Common myeloid progenitor, CD34-positive (primary cell): ENCODE measurements at regions not wholly inside any gene's neighbourhood (a gene's known extent, or its start where the extent isn't known, plus 50 kb on each side); places are given as distances from the start of the nearest gene placed in this dataset.

Experiments
- CTCF ChIA-PET: fragments of 350-600 bp; sonication (Branson Sonifier 250); formaldehyde crosslinking; loops from one replicate; lab custom pipeline; 2021; ENCODE audit warnings: antibody characterized with exemption; lab: Charles Lee
- POLR2A ChIA-PET: fragments of 350-600 bp; sonication (Branson Sonifier 250); formaldehyde crosslinking; loops from one replicate; lab custom pipeline; 2021; ENCODE audit warnings: antibody characterized with exemption; lab: Charles Lee
- DNase-seq, 3 donors: peaks; one replicate each; pipeline versions ENCODE4 v3.0.0 to v3.0.0-alpha.2; 2013
- H3K27ac ChIP-seq, 2 experiments: 1 replicate in 1 of 2; 2 replicates in 1 of 2; pipeline ENCODE4 v1.7.0; 2013; ENCODE audit warnings: inconsistent platforms in 2 of 2, low read length in 2 of 2, mild to moderate bottlenecking in 2 of 2, low read depth in 1 of 2, moderate library complexity in 1 of 2; ENCODE audit not compliant: severe bottlenecking in 2 of 2, insufficient read depth in 1 of 2, poor library complexity in 1 of 2
- H3K27me3 ChIP-seq, 5 experiments: replicated peaks in 2 of 5; 1 replicate in 3 of 5; 2 replicates in 2 of 5; pipeline versions ENCODE4 v1.6.1 to v1.7.0; 2013; ENCODE audit warnings: low read length in 4 of 5, mild to moderate bottlenecking in 2 of 5, moderate library complexity in 2 of 5, inconsistent platforms in 1 of 5; ENCODE audit not compliant: insufficient read depth in 5 of 5, control insufficient read depth in 4 of 5
- H3K36me3 ChIP-seq, 4 experiments: 1 replicate in 2 of 4; 2 replicates in 2 of 4; pipeline versions ENCODE4 v1.6.1 to v1.7.0; 2013; ENCODE audit warnings: low read length in 3 of 4, control low read depth in 1 of 4, mild to moderate bottlenecking in 1 of 4; ENCODE audit not compliant: control insufficient read depth in 4 of 4, insufficient read depth in 4 of 4
- H3K4me1 ChIP-seq, 4 experiments: 1 replicate in 3 of 4; 2 replicates in 1 of 4; pipeline versions ENCODE4 v1.6.1 to v1.7.1; 2013; ENCODE audit warnings: low read length in 3 of 4, mild to moderate bottlenecking in 3 of 4, control low read depth in 1 of 4, inconsistent platforms in 1 of 4, moderate library complexity in 1 of 4; ENCODE audit not compliant: control insufficient read depth in 4 of 4, insufficient read depth in 4 of 4; ENCODE audit errors: control extremely low read depth in 1 of 4
- H3K4me3 ChIP-seq, 7 experiments: 1 replicate in 4 of 7; 2 replicates in 3 of 7; pipeline versions ENCODE4 v1.5.1 to v1.7.0; 2013; ENCODE audit warnings: mild to moderate bottlenecking in 7 of 7, low read length in 6 of 7, moderate library complexity in 6 of 7, inconsistent platforms in 2 of 7, low read depth in 2 of 7, control low read depth in 1 of 7; ENCODE audit not compliant: insufficient read depth in 4 of 7, control insufficient read depth in 1 of 7; ENCODE audit errors: extremely low read depth in 1 of 7
- H3K9me3 ChIP-seq, 5 experiments: 1 replicate in 4 of 5; 2 replicates in 1 of 5; pipeline versions ENCODE4 v1.6.1 to v1.7.1; 2013; ENCODE audit warnings: low read length in 4 of 5, mild to moderate bottlenecking in 2 of 5, inconsistent platforms in 1 of 5, low read depth in 1 of 5, moderate library complexity in 1 of 5; ENCODE audit not compliant: control insufficient read depth in 4 of 5, insufficient read depth in 2 of 5; ENCODE audit errors: control extremely low read depth in 1 of 5
- WGBS: methylation state at CpG from one replicate; pipeline ENCODE4 v1.1.5; 2013; ENCODE audit not compliant: insufficient coverage; 5-methylcytosine and 5-hydroxymethylcytosine counted together

GRCh38 chr6:19444041-19444440 is 393.1 kb upstream of the ID4 start:
- Histone ChIP-seq H3K36me3 (no peaks in the 10 kb centered on the region), H3K27me3 (no peaks in the 10 kb centered on the region), H3K9me3 (peaks cover 0 to 2% (median 0%) of the 10 kb centered on the region in 5 experiments), H3K4me3 (no peak overlapping the region), H3K27ac (no peak overlapping the region), H3K4me1 (no peaks in the 10 kb centered on the region)
- ChIA-PET CTCF (no interaction called here), POLR2A (no interaction called here)
- DNase-seq: no peak
- WGBS: 86% methylated on average over 2 of the region's 4 CpGs

GRCh38 chr6:19444481-19444880 is 392.7 kb upstream of the ID4 start:
- no peak overlapping the region for H3K4me3 ChIP-seq
- H3K9me3 ChIP-seq: peaks cover 0 to 2% (median 0%) of the 10 kb centered on the region in 5 experiments
- 100% methylated on average over 1 of the region's 1 CpG for WGBS
- no peaks in the 10 kb centered on the region for H3K27me3 ChIP-seq
- no peak overlapping the region for H3K27ac ChIP-seq
- H3K4me1 ChIP-seq: no peaks in the 10 kb centered on the region
- CTCF ChIA-PET: no interaction called here
- H3K36me3 ChIP-seq: no peaks in the 10 kb centered on the region
- POLR2A ChIA-PET: no interaction called here
- no peak for DNase-seq

- Histone ChIP-seq H3K4me1 (no peaks in the 10 kb centered on the region), H3K36me3 (no peaks in the 10 kb centered on the region), H3K9me3 (peaks cover 0 to 2% (median 0%) of the 10 kb centered on the region in 5 experiments), H3K27ac (no peak overlapping the region), H3K4me3 (no peak overlapping the region), H3K27me3 (no peaks in the 10 kb centered on the region)
- ChIA-PET CTCF (no interaction called here), POLR2A (no interaction called here)
- no peak for DNase-seq
- 43% methylated on average over 1 of the region's 3 CpGs for WGBS
Measured at GRCh38 chr6:19446570-19446969, 390.6 kb upstream of the ID4 start.

GRCh38 chr6:19450651-19451050 is 386.5 kb upstream of the ID4 start:
- no peaks in the 10 kb centered on the region for H3K36me3 ChIP-seq
- POLR2A ChIA-PET: no interaction called here
- DNase-seq: no peak
- H3K9me3 ChIP-seq: peaks cover 0 to 2% (median 0%) of the 10 kb centered on the region in 5 experiments
- H3K27ac ChIP-seq: no peak overlapping the region
- WGBS: 100% methylated on average over 1 of the region's 1 CpG
- H3K4me1 ChIP-seq: no peaks in the 10 kb centered on the region
- H3K4me3 ChIP-seq: no peak overlapping the region
- CTCF ChIA-PET: no interaction called here
- H3K27me3 ChIP-seq: peaks cover 0 to 3% (median 0%) of the 10 kb centered on the region in 5 experiments

- Histone ChIP-seq H3K9me3 (no peaks in the 10 kb centered on the region), H3K27me3 (peaks cover 0 to 3% (median 0%) of the 10 kb centered on the region in 5 experiments), H3K4me1 (no peaks in the 10 kb centered on the region), H3K27ac (no peak overlapping the region), H3K36me3 (no peaks in the 10 kb centered on the region), H3K4me3 (no peak overlapping the region)
- CTCF ChIA-PET: no interaction called here
- POLR2A ChIA-PET: no interaction called here
- no peak for DNase-seq
- no CpG with 5 or more reads among the region's 1 CpG for WGBS
Measured at GRCh38 chr6:19452495-19452894, 384.7 kb upstream of the ID4 start.

GRCh38 chr6:19454001-19454720 is 383.0 kb upstream of the ID4 start:
- POLR2A ChIA-PET: no interaction called here
- H3K4me3 ChIP-seq: no peak overlapping the region
- 6% methylated on average over 2 of the region's 3 CpGs for WGBS
- DNase-seq: no peak
- H3K36me3 ChIP-seq: no peaks in the 10 kb centered on the region
- H3K27ac ChIP-seq: no peak overlapping the region
- CTCF ChIA-PET: interaction anchor here (0.9 kb wide), 1 partner anchor 519 kb away, joined by 3 read pairs; no protein-coding TSS in a partner anchor
- H3K9me3 ChIP-seq: no peaks in the 10 kb centered on the region
- H3K4me1 ChIP-seq: no peaks in the 10 kb centered on the region
- H3K27me3 ChIP-seq: peaks cover 0 to 3% (median 0%) of the 10 kb centered on the region in 5 experiments

- no peak overlapping the region for H3K27ac ChIP-seq
- no peaks in the 10 kb centered on the region for H3K9me3 ChIP-seq
- no peak for DNase-seq
- no peaks in the 10 kb centered on the region for H3K4me1 ChIP-seq
- CTCF ChIA-PET: no interaction called here
- POLR2A ChIA-PET: no interaction called here
- no peaks in the 10 kb centered on the region for H3K36me3 ChIP-seq
- peaks cover 0 to 3% (median 0%) of the 10 kb centered on the region in 5 experiments for H3K27me3 ChIP-seq
- no peak overlapping the region for H3K4me3 ChIP-seq
- 100% methylated on average over 1 of the region's 2 CpGs for WGBS
Measured at GRCh38 chr6:19454721-19455392, 382.3 kb upstream of the ID4 start.
